HT1080 (cell line): ENCODE measurements at regions not wholly inside any gene's neighbourhood (a gene's known extent, or its start where the extent isn't known, plus 50 kb on each side); places are given as distances from the start of the nearest gene placed in this dataset.
A peak's percentile ranks its signal among the peaks of the same experiment; 100 is the strongest.
"Not testable (repeated sequence)": the region's sequence is repeated elsewhere in the genome, so short reads cannot be mapped to it uniquely, and the experiment has no call there.

Experiments used
- DNase-seq: peaks from one replicate; pipeline ENCODE4 v3.0.0-alpha.2; 2015; ENCODE audit warnings: low read depth

DNA sequence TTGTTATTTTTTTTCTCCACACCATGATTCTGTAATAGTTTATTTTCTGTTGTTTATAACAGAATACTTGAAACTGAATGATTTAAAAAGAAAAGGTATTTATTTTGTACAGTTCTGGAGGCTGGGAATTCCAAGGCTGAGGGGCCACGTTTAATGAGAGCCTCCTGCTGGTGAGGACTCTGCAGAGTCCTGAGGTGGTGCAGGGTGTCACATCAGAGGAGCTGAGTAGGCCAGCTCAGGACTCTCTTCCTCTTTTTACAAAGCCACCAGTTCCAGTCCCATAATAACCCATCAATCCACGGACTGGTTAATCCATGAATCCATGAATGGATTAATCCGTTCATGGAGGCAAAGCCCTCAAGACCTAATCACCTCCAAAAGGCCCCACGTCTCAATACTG is 71.6 kb downstream of the TFAP2A start:
- no peak for DNase-seq

DNA sequence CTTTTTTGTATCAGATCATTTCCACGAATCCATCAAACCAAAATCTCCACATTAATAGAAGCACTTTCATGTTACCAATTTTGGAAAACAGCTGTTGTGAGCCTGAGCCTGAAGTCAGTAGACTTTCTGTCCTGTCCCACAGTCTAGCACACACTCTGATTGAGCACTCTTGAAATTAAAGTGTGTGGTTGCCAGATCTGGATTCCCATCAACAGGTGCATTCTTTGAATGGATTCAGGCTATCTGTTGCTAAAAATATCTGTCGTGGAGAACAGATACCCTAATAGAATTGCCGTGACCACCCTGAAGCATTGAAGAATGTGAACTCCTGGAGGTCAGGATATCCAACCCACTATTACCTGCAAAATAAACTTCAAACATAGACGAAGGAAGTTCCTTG is 73.3 kb downstream of the TFAP2A start:
- DNase-seq: no peak

DNA sequence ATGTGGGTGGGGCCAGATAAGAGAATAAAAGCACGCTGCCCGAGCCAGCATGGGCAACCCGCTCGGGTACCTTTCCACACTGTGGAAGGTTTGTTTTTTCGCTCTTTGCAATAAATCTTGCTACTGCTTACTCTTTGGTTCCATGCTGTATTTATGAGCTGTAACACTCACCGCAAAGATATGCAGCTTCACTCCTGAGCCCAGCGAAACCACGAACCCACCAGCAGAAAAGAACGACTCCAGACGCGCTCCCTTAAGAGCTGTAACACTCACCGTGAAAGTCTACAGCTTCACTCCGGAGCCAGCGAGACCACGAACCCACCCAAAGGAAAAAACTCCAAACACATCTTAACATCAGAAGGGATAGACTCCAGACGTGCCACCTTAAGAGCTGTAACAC is 76.7 kb downstream of the TFAP2A start:
- DNase-seq: peak; percentile 33

- not testable (repeated sequence) for DNase-seq
These were observed 77.5 kb downstream of the TFAP2A start for GRCh38 chr6:10337376-10337775.

- peak; percentile 33 for DNase-seq
These were observed 82.8 kb downstream of the TFAP2A start for GRCh38 chr6:10332111-10332510.

- no peak for DNase-seq
These were observed 83.4 kb downstream of the TFAP2A start for GRCh38 chr6:10331334-10331968.

GRCh38 chr6:10330515-10330914 is 84.4 kb downstream of the TFAP2A start:
- no peak for DNase-seq

- DNase-seq: peak; percentile 69
These were observed 91.9 kb downstream of the TFAP2A start for GRCh38 chr6:10323018-10323417.

- DNase-seq: no peak
These were observed 94.6 kb downstream of the TFAP2A start for GRCh38 chr6:10320291-10320690.

- peak; percentile 77 for DNase-seq
These were observed 98.5 kb downstream of the TFAP2A start for GRCh38 chr6:10316373-10316721.

DNA sequence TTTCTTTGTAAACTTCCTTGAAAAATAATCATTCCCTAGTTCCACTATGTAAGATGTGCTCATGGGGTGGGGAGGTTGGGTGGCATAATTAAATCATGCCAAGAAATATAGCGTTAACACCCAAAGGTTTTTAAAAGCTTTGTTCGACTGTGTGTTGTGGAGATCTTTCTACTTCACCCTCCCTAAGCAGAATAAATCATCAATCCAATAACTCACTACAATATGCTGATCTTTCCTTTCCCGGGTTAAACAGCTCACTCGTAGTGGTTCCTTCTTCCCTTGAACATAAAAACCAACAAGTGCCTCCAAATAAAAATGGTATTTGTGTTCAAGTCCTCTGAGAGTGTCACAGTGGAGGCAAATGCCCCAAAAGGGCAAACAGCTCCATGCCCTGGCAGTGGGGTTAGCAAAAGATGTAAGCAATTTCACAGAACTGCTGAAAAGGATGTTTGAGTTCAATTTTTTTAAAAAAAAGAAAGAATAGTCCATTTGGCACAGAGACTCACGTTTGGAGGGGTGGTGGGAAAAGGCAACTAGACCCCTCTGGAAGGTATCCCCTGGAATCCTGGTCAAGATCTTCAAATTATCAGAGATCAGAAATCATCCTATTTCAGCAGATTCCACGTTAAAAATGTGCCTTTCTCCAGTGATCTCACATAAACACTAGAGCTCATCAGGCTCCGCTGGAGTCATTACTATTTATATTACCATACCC is 99.1 kb downstream of the TFAP2A start:
- no peak for DNase-seq

DNA sequence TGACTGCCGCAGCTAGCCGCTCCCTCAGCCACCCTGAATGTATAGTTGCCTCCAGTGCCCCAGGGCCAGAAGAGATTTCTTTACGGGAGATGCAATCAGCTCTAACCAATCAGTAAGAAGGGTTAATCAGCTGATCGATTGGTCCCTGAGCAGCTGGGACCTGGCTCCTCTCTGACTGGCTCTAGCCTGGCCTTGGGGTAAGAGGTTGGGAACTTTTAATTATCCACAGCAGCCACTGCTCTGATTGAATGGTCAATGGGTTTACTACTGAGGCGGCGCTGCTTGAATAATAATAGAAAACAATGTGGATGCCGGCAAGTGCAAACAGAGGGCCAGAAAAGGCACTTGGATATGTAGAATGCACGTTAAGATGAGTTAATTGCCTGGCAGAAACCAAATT is 99.8 kb downstream of the TFAP2A start:
- no peak for DNase-seq

- no peak for DNase-seq
These were observed 100.5 kb downstream of the TFAP2A start for GRCh38 chr6:10314163-10314955.

GRCh38 chr6:10313799-10314162 is 101.1 kb downstream of the TFAP2A start:
- no peak for DNase-seq

GRCh38 chr6:10312445-10312844 is 102.4 kb downstream of the TFAP2A start:
- no peak for DNase-seq

DNA sequence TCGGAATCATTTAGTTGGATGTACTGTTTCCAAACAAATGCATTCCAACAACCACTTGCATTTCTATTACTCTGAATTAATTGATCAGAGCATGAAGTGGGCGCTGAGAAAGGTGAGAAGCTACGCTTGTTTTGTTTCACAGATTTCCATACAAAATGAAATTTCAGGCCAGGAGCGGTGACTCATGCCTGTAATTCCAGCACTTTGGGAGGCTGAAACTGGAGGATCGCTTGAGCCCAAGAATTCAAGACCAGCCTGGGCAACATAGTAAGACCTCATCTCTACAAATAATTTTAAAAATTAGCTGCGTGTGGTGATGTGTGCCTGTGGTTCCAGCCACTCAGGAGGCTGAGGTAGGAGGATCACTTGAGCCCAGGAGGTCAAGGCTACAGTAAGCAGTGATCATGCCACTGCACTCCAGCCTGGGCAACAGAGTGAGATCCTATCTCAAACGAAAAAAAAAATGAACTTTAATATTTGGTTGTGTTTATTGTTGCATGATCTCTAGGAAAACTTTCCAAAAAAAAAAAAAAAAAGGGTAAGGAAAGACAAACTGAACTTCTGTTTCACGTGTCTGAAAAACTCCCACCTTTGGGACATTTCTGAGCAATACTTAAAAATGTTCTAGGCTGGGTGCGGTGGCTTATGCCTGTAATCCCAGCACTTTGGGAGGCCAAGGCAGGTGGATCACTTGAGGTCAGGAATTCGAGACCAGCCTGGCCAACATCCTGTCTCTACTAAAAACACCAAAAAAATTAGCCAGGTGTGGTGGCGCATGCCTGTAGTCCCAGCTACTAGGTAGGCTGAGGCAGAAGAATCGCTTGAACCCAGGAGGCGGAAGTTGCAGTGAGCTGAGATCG is 103.1 kb downstream of the TFAP2A start:
- DNase-seq: not testable (repeated sequence)

GRCh38 chr6:10310826-10311225 is 104.0 kb downstream of the TFAP2A start:
- DNase-seq: no peak

DNA sequence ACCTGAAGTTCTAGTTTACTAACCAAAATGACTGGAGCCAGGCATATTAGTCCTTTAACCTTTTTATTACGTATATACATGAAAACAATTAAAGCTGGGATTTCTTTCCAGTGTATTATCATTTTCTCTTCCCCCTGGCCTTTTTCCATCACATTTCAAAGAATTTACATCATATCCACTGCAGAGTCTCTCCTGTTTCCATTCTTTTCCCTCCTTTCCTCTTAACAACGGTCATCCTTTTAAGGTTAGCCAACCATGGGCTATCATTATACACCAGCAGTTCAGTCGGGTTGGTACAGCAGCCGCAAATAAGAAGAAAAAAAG is 104.6 kb downstream of the TFAP2A start:
- DNase-seq: no peak

- no peak for DNase-seq
These were observed 105.2 kb downstream of the TFAP2A start for GRCh38 chr6:10309457-10310329.

DNA sequence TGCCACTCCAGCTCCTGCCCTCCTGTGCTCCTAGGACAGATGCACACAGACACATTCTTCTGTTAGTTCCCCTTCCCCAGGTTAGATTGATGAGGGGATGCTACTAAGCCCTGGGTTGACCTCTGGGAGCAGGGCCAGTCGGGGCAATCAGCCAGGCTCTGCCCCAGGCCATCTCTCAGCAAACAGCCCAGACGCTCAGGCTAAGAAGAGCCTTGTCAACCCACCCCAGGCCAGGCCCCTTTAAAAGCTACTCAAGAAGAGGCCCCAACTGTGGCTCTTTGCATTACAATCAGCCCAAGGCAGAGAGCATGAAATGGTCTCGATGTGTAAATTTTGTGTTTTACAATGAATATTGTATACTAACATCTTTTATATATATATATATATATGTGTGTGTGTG is 107.4 kb downstream of the TFAP2A start:
- DNase-seq: no peak

DNA sequence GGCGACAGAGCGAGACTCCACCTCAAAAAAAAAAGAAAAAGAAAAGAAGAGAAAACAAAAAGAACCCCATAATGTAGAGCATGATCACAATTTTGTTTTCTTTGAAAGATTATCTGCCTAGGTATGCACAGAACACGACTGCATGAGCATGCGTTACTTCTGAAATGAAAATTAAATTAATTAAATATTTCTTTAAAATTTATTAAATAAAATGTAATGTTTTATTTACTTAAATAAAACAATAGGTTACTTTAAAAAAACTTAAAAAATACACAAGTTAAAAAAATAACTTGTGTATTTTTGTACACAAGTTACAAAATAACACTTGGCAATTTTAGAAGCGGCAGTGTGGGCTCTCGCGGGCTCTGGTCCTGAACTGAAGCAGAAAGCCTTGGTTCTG is 107.8 kb downstream of the TFAP2A start:
- DNase-seq: no peak
